ENCODE measurements at regions not wholly inside any gene's neighbourhood (a gene's known extent, or its start where the extent isn't known, plus 50 kb on each side); places are given as distances from the start of the nearest gene placed in this dataset.

DNA sequence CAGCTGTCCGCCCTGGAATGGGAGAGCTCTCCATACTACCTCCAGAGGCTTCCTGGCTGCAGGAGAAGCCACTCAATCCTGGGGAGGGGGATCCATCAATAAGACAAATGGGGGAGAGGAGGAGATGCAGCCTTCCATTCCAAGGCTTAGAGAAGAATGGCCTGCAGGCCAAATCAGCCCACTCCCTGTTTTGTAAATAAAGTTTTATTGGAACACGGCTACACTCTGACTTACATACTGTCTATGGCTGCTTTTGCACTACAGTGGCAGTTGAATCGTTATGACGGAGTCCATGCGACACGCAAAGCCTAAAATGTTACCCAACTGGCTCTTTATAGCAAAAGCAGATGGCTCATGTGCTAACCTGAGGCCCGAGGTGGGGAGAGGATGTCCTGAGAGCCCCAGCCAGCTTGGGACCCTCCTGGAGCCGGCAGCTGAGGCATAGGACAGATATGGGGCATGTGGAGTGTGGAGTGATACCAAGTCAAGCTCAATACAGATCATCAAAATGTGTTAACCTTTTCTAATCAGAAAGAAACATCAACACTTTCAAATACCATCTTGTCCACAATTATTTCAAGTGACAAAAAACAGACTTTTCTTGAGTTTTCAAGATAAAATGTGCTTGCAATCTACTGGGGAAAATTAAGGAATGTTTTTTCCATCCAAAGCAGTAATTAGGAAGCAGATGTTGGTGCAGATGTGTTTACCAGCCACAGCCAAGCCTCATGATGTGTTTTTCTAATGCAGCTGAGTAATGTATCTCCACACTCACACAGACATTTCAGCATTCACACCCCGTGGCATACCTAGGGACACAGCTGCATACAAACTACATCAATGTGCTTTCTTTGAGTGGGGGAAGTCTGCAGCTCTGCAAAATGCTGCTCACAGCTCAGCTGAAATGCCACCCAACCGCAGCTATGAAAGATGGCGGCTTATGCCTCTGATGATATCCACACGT lies 181.6 kb downstream of the SHANK2 start:
- no peak for DNase-seq

DNA sequence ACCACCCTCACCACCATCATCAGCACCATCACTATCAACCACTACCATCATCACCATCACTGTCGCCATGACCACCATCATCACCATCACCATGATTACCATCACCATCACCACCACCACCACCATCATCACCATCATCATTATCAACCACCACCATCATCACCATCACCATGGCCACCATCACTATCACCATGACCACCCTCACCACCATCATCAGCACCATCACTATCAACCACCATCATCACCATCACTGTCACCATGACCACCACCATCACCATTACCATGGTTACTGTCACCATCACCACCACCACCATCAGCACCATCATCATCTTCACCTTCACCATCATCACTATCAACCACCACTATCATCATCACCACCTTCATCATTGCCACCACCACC lies 183.4 kb downstream of the SHANK2 start:
- no peak for DNase-seq

DNA sequence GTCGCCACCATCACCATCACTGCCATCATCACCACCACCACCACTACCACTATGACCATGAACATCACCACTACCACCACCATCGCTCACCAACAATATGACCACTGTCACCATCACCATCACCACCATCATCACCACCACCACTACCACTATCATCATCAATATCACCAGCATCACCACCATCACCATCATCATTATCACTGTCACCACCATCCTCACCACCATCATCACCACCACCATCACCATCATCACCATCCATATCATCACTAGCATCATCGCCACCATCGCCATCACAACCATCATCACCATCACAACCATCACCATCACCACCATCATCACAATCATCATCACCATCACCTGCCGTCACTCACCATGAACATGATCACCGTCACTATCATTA lies 184.6 kb downstream of the SHANK2 start:
- DNase-seq: no peak

DNA sequence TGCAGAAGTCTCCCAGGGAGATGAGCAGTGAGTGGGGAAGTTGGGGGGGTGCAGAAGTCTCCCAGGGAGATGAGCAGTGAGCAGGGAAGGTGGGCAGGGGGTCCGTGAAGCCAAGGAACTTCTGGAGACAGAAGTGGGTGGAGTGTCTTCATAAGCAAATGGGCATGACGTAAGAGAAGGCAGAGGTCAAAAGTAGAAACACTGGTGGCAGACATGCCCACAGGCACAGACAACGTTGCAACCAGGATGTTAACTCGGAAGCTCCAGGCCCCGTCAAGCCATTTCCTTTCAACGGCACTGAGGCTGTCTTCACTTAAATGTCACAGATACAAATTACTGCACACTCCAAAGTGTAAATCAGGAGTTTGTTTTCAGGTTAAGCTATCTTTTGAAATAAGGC lies 186.1 kb downstream of the SHANK2 start:
- no peak for DNase-seq

DNA sequence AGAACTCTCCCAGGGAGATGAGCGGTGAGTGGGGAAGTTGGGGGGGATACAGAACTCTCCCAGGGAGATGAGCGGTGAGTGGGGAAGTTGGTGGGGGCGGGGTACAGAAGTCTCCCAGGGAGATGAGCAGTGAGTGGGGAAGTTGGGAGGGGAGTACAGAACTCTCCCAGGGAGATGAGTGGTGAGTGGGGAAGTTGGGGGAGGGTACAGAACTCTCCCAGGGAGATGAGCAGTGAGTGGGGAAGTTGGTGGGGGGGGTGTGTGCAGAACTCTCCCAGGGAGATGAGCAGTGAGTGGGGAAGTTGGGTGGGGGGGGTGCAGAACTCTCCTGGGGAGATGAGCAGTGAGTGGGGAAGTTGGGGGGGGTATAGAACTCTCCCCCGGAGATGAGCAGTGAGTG lies 186.5 kb downstream of the SHANK2 start:
- no peak for DNase-seq

DNA sequence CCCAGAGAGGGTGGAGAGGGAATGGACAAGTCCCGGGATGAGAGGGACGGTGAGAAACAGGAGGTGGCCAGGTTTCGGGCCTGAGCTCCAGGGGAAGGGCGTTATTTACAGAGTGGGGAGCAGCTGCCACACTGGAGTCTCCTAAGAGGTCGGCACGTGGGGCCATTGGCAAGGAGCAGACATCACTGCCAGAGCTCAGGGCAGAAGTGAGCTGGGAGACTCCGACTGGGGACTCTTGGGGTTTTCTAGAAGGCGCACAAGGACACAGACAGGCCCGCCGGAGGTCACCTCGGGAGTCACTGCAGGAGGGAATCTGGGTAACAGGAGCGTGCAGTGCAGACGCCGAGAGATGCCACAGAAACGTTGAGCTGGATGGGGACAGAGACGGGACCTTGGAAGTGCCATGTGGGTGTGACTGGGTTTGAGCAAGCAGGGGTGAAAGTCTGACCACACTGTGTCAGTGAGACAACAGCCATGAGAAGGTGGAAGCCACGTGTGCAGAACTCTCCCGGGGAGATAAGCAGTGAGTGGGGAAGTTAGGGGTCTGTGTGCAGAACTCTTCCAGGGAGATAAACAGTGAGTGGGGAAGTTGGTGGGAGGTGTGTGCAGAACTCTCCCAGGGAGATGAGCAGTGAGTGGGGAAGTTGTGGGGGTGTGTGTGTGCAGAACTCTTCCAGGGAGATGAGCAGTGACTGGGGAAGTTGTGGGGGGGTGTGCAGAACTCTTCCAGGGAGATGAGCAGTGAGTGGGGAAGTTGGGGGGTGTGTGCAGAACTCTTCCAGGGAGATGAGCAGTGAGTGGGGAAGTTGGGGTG lies 187.5 kb downstream of the SHANK2 start:
- DNase-seq: no peak

DNA sequence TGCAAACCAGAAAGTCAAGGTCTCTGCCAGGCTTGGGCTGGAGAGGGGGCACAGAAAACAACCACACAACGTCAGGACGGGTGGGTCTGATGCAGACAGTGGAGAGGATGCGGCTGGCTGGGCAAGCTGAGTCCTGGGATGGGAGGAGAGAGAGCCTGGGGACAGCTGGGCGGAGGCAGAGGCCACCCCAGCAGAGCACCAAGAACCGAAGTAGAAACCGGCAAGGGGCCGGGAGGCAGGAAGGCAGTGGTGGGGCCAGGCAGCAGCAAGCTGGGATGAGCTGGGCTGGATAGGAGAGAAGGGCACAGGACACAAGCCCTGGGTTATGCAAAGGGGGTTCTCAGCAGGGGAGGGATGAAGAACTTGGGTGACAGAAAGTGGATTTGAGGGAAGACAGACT lies 188.2 kb downstream of the SHANK2 start:
- DNase-seq: no peak

DNA sequence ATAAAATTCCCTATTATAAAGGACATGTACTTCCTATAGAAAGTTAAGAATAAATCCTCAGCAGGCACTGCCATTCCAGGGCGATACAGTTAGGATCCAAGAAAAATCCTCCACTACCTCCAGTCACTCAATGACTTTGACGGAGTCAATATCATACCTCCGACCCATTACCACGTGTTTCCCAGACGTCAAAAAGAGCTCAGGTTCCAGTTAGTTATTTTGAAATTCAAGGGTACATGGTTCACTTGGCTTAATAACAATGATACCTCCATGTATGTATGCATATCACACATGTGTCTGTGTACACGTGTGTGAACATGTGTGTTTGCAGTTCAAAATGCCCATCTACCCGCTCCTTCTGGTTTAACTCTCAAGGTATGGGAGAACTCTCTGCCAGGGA lies 189.2 kb downstream of the SHANK2 start:
- no peak for DNase-seq

DNA sequence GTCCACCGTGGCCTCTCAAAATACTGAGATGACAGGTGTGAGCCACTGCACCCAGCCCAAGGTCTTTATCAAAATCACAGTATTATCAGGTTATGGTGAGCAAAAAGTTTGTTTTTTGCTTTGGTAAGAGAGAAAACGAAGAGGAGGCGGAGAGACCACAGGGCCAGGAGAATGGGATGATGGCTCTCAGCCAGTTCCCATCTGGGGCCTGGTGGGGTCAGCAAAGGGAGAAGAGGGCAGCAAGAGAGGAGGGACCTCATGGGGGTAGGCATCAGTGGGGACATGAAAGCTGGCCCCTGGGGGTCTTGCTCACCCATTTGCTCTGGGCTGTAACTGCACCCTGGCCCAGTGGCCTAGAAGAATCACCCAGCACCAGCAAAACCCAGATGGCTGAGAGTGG lies 190.2 kb downstream of the SHANK2 start:
- no peak for DNase-seq

DNA sequence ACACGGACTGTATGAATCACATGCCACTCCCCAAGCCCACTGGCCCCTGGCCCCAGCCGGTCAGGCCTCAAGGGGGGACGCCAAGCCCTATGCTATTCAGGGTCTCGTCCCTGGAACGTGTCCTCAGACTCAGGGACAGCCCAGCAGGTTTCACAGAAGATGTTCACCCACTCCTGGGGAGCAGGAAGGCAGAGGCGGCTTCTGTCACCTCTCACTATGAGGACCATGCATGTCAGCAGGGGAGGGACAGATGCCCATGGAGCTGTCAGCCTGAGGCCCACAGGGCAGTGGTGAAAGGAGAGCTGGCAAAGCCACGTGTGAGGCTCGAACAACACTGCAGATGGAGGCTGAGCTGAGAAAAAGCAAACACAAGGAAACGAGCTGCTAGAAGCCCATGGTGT lies 192.0 kb downstream of the SHANK2 start:
- no peak for DNase-seq

DNA sequence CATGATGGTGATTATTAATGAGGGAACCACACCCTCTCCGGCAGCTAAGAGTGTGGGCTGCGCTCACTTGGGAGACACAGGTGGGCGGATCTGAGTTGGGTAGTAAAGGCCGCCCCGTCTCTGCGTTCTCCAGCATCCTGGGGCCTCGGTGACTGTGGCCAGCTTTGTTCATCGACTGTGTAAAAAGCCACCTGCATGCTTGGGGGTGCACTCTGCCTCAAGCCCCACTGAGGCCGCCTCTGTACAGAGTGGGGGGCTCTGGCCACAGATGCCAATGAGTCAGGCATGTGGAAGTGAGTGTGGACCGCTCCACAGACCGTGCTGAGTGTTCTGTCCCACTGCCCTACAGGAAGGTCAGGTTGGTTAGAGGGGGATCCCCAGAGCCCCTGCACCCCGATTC lies 192.7 kb downstream of the SHANK2 start:
- DNase-seq: no peak

DNA sequence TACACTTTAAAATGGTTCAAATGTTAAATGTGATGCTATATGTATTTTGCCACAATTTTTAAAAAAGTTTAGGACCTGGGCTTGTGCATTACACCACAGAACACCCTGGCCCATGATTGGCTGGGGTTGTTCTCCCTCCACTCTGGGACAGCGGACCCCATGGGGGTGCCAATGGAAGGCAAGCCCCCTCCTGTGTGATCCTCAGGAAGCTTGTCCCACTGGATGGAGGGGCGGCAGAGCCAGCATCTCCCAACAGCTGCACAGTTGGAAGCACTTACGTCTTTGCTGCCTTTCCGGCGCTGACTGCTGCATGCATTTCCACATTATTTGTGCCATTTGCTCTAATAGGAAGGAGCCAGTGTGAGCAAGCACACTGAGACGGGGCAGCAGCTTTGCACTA lies 196.5 kb downstream of the SHANK2 start:
- DNase-seq: no peak

Measured in NCI-H226 (cell line).